Neuron (in vitro differentiated cells): ENCODE measurements at regions not wholly inside any gene's neighbourhood (a gene's known extent, or its start where the extent isn't known, plus 50 kb on each side); places are given as distances from the start of the nearest gene placed in this dataset.
"Not testable (repeated sequence)": the region's sequence is repeated elsewhere in the genome, so short reads cannot be mapped to it uniquely, and the experiment has no call there.

ENCODE experiments used
- H2AFZ ChIP-seq: one replicate; pipeline ENCODE4 v1.6.1; 2013; ENCODE audit warnings: low read depth, mild to moderate bottlenecking, inconsistent platforms, low read length, moderate library complexity
- H3K27me3 ChIP-seq: one replicate; pipeline ENCODE4 v1.6.1; 2013; ENCODE audit warnings: low read length; ENCODE audit not compliant: insufficient read depth
- H3K36me3 ChIP-seq: one replicate; pipeline ENCODE4 v1.6.1; 2013; ENCODE audit warnings: low read length; ENCODE audit not compliant: insufficient read depth
- H3K4me1 ChIP-seq: one replicate; pipeline ENCODE4 v1.6.1; 2013; ENCODE audit warnings: low read length; ENCODE audit not compliant: insufficient read depth
- H3K4me3 ChIP-seq: 2 replicates; pipeline ENCODE4 v1.5.1; 2013; ENCODE audit warnings: mild to moderate bottlenecking, low read length, moderate library complexity
- H3K9me3 ChIP-seq: one replicate; pipeline ENCODE4 v1.6.1; 2013; ENCODE audit warnings: low read length

- no peaks in the 10 kb centered on the region for H3K4me1 ChIP-seq
- H3K4me3 ChIP-seq: no peak overlapping the region
- no peaks in the 10 kb centered on the region for H3K9me3 ChIP-seq
- H2AFZ ChIP-seq: no peak overlapping the region
- H3K36me3 ChIP-seq: no peaks in the 10 kb centered on the region
- no peaks in the 10 kb centered on the region for H3K27me3 ChIP-seq
Observed at GRCh38 chr4:130043732-130044160, 947.8 kb downstream of the C4orf33 start.

GRCh38 chr4:130044788-130045531 lies 949.0 kb downstream of the C4orf33 start:
- H3K4me3 ChIP-seq: no peak overlapping the region
- no peaks in the 10 kb centered on the region for H3K4me1 ChIP-seq
- H2AFZ ChIP-seq: peak overlapping the region; percentile 14
- H3K36me3 ChIP-seq: no peaks in the 10 kb centered on the region
- H3K9me3 ChIP-seq: no peaks in the 10 kb centered on the region
- H3K27me3 ChIP-seq: no peaks in the 10 kb centered on the region

- Histone ChIP-seq H3K9me3 (no peaks in the 10 kb centered on the region), H3K27me3 (no peaks in the 10 kb centered on the region), H3K4me3 (no peak overlapping the region), H3K4me1 (peaks cover 8% of the 10 kb centered on the region), H3K36me3 (no peaks in the 10 kb centered on the region), H2AFZ (no peak overlapping the region)
Observed at GRCh38 chr4:130053723-130054122, 957.8 kb downstream of the C4orf33 start.

GRCh38 chr4:130054908-130055307 lies 959.0 kb downstream of the C4orf33 start:
- Histone ChIP-seq H3K4me1 (peaks cover 8% of the 10 kb centered on the region), H2AFZ (no peak overlapping the region), H3K36me3 (no peaks in the 10 kb centered on the region), H3K9me3 (no peaks in the 10 kb centered on the region), H3K4me3 (no peak overlapping the region), H3K27me3 (no peaks in the 10 kb centered on the region)

GRCh38 chr4:130056286-130056685 lies 960.3 kb downstream of the C4orf33 start:
- no peak overlapping the region for H3K4me3 ChIP-seq
- peaks cover 8% of the 10 kb centered on the region for H3K4me1 ChIP-seq
- H3K36me3 ChIP-seq: no peaks in the 10 kb centered on the region
- no peaks in the 10 kb centered on the region for H3K27me3 ChIP-seq
- H2AFZ ChIP-seq: no peak overlapping the region
- no peaks in the 10 kb centered on the region for H3K9me3 ChIP-seq

GRCh38 chr4:130064471-130064870 lies 968.5 kb downstream of the C4orf33 start:
- H3K4me3 ChIP-seq: no peak overlapping the region
- no peaks in the 10 kb centered on the region for H3K4me1 ChIP-seq
- H3K9me3 ChIP-seq: no peaks in the 10 kb centered on the region
- H2AFZ ChIP-seq: no peak overlapping the region
- no peaks in the 10 kb centered on the region for H3K36me3 ChIP-seq
- H3K27me3 ChIP-seq: no peaks in the 10 kb centered on the region

- no peaks in the 10 kb centered on the region for H3K9me3 ChIP-seq
- H3K4me3 ChIP-seq: no peak overlapping the region
- no peak overlapping the region for H2AFZ ChIP-seq
- H3K27me3 ChIP-seq: no peaks in the 10 kb centered on the region
- H3K36me3 ChIP-seq: no peaks in the 10 kb centered on the region
- H3K4me1 ChIP-seq: no peaks in the 10 kb centered on the region
Observed at GRCh38 chr4:130067419-130067818, 971.5 kb downstream of the C4orf33 start.

- H3K9me3 ChIP-seq: no peaks in the 10 kb centered on the region
- no peaks in the 10 kb centered on the region for H3K4me1 ChIP-seq
- H3K27me3 ChIP-seq: no peaks in the 10 kb centered on the region
- no peaks in the 10 kb centered on the region for H3K36me3 ChIP-seq
- no peak overlapping the region for H2AFZ ChIP-seq
- no peak overlapping the region for H3K4me3 ChIP-seq
Observed at GRCh38 chr4:130068072-130068471, 972.1 kb downstream of the C4orf33 start.

GRCh38 chr4:130071746-130072145 lies 975.8 kb downstream of the C4orf33 start:
- Histone ChIP-seq H2AFZ (no peak overlapping the region), H3K4me3 (no peak overlapping the region)

GRCh38 chr4:130073145-130073790 lies 977.3 kb downstream of the C4orf33 start:
- H3K9me3 ChIP-seq: no peaks in the 10 kb centered on the region
- H3K4me1 ChIP-seq: no peaks in the 10 kb centered on the region
- H3K36me3 ChIP-seq: no peaks in the 10 kb centered on the region
- H3K27me3 ChIP-seq: no peaks in the 10 kb centered on the region
- no peak overlapping the region for H3K4me3 ChIP-seq
- no peak overlapping the region for H2AFZ ChIP-seq

More at GRCh38 chr4:130071746-130072145, 975.8 kb downstream of the C4orf33 start:
- H3K4me1 ChIP-seq: no peaks in the 10 kb centered on the region
- no peaks in the 10 kb centered on the region for H3K9me3 ChIP-seq
- H3K27me3 ChIP-seq: no peaks in the 10 kb centered on the region
- H3K36me3 ChIP-seq: no peaks in the 10 kb centered on the region

- H3K4me3 ChIP-seq: no peak overlapping the region
- H3K9me3 ChIP-seq: no peaks in the 10 kb centered on the region
- no peaks in the 10 kb centered on the region for H3K4me1 ChIP-seq
- H2AFZ ChIP-seq: no peak overlapping the region
- no peaks in the 10 kb centered on the region for H3K36me3 ChIP-seq
- H3K27me3 ChIP-seq: no peaks in the 10 kb centered on the region
Observed at GRCh38 chr4:130074096-130074495, 978.1 kb downstream of the C4orf33 start.

GRCh38 chr4:130077275-130077674 lies 981.3 kb downstream of the C4orf33 start:
- Histone ChIP-seq H3K4me1 (no peaks in the 10 kb centered on the region), H2AFZ (no peak overlapping the region), H3K4me3 (no peak overlapping the region), H3K27me3 (no peaks in the 10 kb centered on the region), H3K9me3 (no peaks in the 10 kb centered on the region), H3K36me3 (no peaks in the 10 kb centered on the region)

GRCh38 chr4:130079027-130079426 lies 983.1 kb downstream of the C4orf33 start:
- not testable (repeated sequence) for H3K4me3 ChIP-seq, H2AFZ ChIP-seq, H3K27me3 ChIP-seq

More at GRCh38 chr4:130079027-130079426, 983.1 kb downstream of the C4orf33 start:
- not testable (repeated sequence) for H3K4me1 ChIP-seq, H3K36me3 ChIP-seq, H3K9me3 ChIP-seq
